HepG2 (cell line): ENCODE measurements at regions not wholly inside any gene's neighbourhood (a gene's known extent, or its start where the extent isn't known, plus 50 kb on each side); places are given as distances from the start of the nearest gene placed in this dataset.

Source experiments
- ATAC-seq: fragments of 200-7000 bp; cut with Tn5 transposase; 3 replicates; pipeline ENCODE4 v1.9.1; 2020; ENCODE audit warnings: mild to moderate bottlenecking, moderate library complexity
- BruUV-seq: library from RNA; stranded (reverse); fragments of 400-500 nt; replicated peaks from 2 replicates; lab custom pipeline; 2021; lab: Mats Ljungman, UMichigan
- CTCF ChIA-PET: fragments of 300-600 bp; formaldehyde crosslinking; extraction: SDS; loops from one replicate; lab custom pipeline; 2021; ENCODE audit warnings: low total read pairs, inconsistent platforms, low intra/inter-chr PET ratio; lab: Yijun Ruan, JAX
- POLR2A ChIA-PET: fragments of 350-600 bp; sonication (Branson Sonifier 250); formaldehyde crosslinking; loops from one replicate; lab custom pipeline; 2020; ENCODE audit warnings: antibody characterized with exemption, inconsistent platforms; lab: Yijun Ruan, JAX
- DNase-seq: peaks from one replicate; pipeline ENCODE4 v3.0.0-alpha.2; 2015; ENCODE audit warnings: low spot score
- FAIRE-seq: peaks from 3 replicates; lab custom pipeline; 2011; peaks lifted over from hg19 to GRCh38; lab: Jason Lieb, UNC
- H2AFZ ChIP-seq: one replicate; pipeline ENCODE4 v1.6.1; 2011; ENCODE audit warnings: low read length, inconsistent platforms
- H3K27ac ChIP-seq: fragments of 300-600 bp; 3 replicates; pipeline ENCODE4 v1.8.0; 2011; ENCODE audit warnings: mixed run types, mild to moderate bottlenecking, mixed read lengths, low read length, inconsistent platforms; ENCODE audit not compliant: insufficient read depth; ENCODE audit errors: extremely low read length
- H3K27me3 ChIP-seq, 2 experiments: fragments of 200-600 bp in 1 of 2; 2 replicates in 1 of 2; 3 replicates in 1 of 2; pipeline versions ENCODE4 v1.6.0 to v1.8.0; 2011; ENCODE audit warnings: low read length in 2 of 2, mild to moderate bottlenecking in 2 of 2, moderate library complexity in 2 of 2, inconsistent platforms in 1 of 2; ENCODE audit not compliant: insufficient read depth in 2 of 2, control insufficient read depth in 1 of 2
- H3K36me3 ChIP-seq, 2 experiments: fragments of 200-600 bp in 1 of 2; replicated peaks in 1 of 2; 2 replicates in 1 of 2; 3 replicates in 1 of 2; pipeline versions ENCODE4 v1.5.1 to v1.8.0; 2011; ENCODE audit warnings: low read length in 2 of 2, inconsistent platforms in 1 of 2; ENCODE audit not compliant: insufficient read depth in 2 of 2, control insufficient read depth in 1 of 2
- H3K4me1 ChIP-seq: 2 replicates; pipeline ENCODE4 v1.5.1; 2012; ENCODE audit warnings: low read length, inconsistent platforms; ENCODE audit not compliant: insufficient read depth
- H3K4me2 ChIP-seq: 2 replicates; pipeline ENCODE4 v1.6.0; 2011; ENCODE audit warnings: low read depth, low read length, inconsistent platforms
- H3K4me3 ChIP-seq, 3 experiments: fragments of 200-600 bp in 1 of 3; sonication (generic), shearing (Covaris generic) in 1 of 3; replicated peaks in 1 of 3; 2 replicates each; pipeline ENCODE4 v1.5.1; 2011 to 2016; ENCODE audit warnings: low read length in 3 of 3, inconsistent platforms in 2 of 3, low read depth in 2 of 3, mild to moderate bottlenecking in 2 of 3, control low read depth in 1 of 3, mixed read lengths in 1 of 3; ENCODE audit not compliant: insufficient read depth in 1 of 3
- H3K79me2 ChIP-seq: one replicate; pipeline ENCODE4 v1.6.1; 2011; ENCODE audit warnings: low read length, inconsistent platforms; ENCODE audit not compliant: insufficient read depth
- H3K9ac ChIP-seq: 2 replicates; pipeline ENCODE4 v1.6.0; 2011; ENCODE audit warnings: mild to moderate bottlenecking, low read depth, low read length, inconsistent platforms; ENCODE audit not compliant: insufficient read depth
- H3K9me3 ChIP-seq: 2 replicates; pipeline ENCODE4 v1.5.1; 2012; ENCODE audit warnings: mild to moderate bottlenecking, low read length
- H4K20me1 ChIP-seq: 2 replicates; pipeline ENCODE4 v1.6.0; 2011; ENCODE audit warnings: inconsistent platforms, mild to moderate bottlenecking, low read length, moderate library complexity; ENCODE audit not compliant: insufficient read depth
- ARNT2 ChIP-seq: sonication (generic); formaldehyde crosslinking; IDR thresholded peaks from 2 replicates; pipeline ENCODE4 v1.8.0; 2022; ENCODE audit warnings: mild to moderate bottlenecking, low read depth, missing genetic modification reagents, moderate library complexity
- BRCA1 ChIP-seq: sonication (generic); formaldehyde crosslinking; IDR thresholded peaks from 2 replicates; pipeline ENCODE4 v1.4.0; 2020; ENCODE audit warnings: missing genetic modification reagents
- HCFC1 ChIP-seq: fragments of 150-350 bp; IDR thresholded peaks from 2 replicates; pipeline ENCODE4 v1.6.1; 2014; ENCODE audit warnings: low read depth, low read length
- HES4 ChIP-seq: sonication (generic); formaldehyde crosslinking; IDR thresholded peaks from 2 replicates; pipeline ENCODE4 v1.9.0; 2021; ENCODE audit warnings: mild to moderate bottlenecking, missing genetic modification reagents, borderline replicate concordance
- KDM2A ChIP-seq: sonication (generic); formaldehyde crosslinking; IDR thresholded peaks from 2 replicates; pipeline ENCODE4 v1.4.0; 2020; ENCODE audit warnings: low read depth, missing genetic modification reagents, borderline replicate concordance
- KDM5B ChIP-seq: sonication (generic); formaldehyde crosslinking; IDR thresholded peaks from 2 replicates; pipeline ENCODE4 v1.4.0; 2020; ENCODE audit warnings: missing genetic modification reagents, mild to moderate bottlenecking, borderline replicate concordance
- MAFG ChIP-seq: sonication (generic); formaldehyde crosslinking; IDR thresholded peaks from 2 replicates; pipeline ENCODE4 v1.5.1; 2020; ENCODE audit warnings: mild to moderate bottlenecking, missing genetic modification reagents
- MEIS1 ChIP-seq: sonication (generic); formaldehyde crosslinking; IDR thresholded peaks from 2 replicates; pipeline ENCODE4 v1.9.0; 2021; ENCODE audit warnings: mild to moderate bottlenecking, missing genetic modification reagents, moderate library complexity, borderline replicate concordance
- MNT ChIP-seq: fragments of 450-650 bp; IDR thresholded peaks from 2 replicates; pipeline ENCODE4 v1.6.1; 2016
- SP140L ChIP-seq: sonication (generic); formaldehyde crosslinking; IDR thresholded peaks from 2 replicates; pipeline ENCODE4 v1.4.0; 2020; ENCODE audit warnings: missing genetic modification reagents, borderline replicate concordance
- ZMYM3 ChIP-seq: sonication (generic); formaldehyde crosslinking; IDR thresholded peaks from 2 replicates; pipeline ENCODE4 v1.5.1; 2020; ENCODE audit warnings: mild to moderate bottlenecking, missing genetic modification reagents
- ZNF431 ChIP-seq: sonication (generic); formaldehyde crosslinking; IDR thresholded peaks from 2 replicates; pipeline ENCODE4 v1.9.0; 2022; ENCODE audit warnings: missing genetic modification reagents, low read depth, mild to moderate bottlenecking, borderline replicate concordance
- ZNF614 ChIP-seq: IDR thresholded peaks from 2 replicates; pipeline ENCODE4 v1.6.1; 2018; ENCODE audit warnings: missing biosample characterization, missing genetic modification reagents, inconsistent platforms, borderline replicate concordance
- ZSCAN20 ChIP-seq: sonication (generic); formaldehyde crosslinking; IDR thresholded peaks from 2 replicates; pipeline ENCODE4 v1.4.0; 2020; ENCODE audit warnings: missing genetic modification reagents, mild to moderate bottlenecking, borderline replicate concordance
- WGBS: methylation state at CpG from one replicate; pipeline ENCODE4 v1.1.6; 2017; ENCODE audit warnings: low lambda C conversion rate; 5-methylcytosine and 5-hydroxymethylcytosine counted together
- in situ Hi-C: cut with HindIII; loops from 2 replicates; pipeline ENCODE4 v1.10.0; 2017; ENCODE audit warnings: low pct_unique_long_range_greater_than_20kb; ENCODE audit not compliant: extremely low pct_ligation_motif_present
- intact Hi-C: fragments of 100-400 bp; cut with micrococcal nuclease; formaldehyde crosslinking; loops from one replicate; pipeline ENCODE4 v1.10.0; 2022; ENCODE audit not compliant: unreplicated experiment

DNA sequence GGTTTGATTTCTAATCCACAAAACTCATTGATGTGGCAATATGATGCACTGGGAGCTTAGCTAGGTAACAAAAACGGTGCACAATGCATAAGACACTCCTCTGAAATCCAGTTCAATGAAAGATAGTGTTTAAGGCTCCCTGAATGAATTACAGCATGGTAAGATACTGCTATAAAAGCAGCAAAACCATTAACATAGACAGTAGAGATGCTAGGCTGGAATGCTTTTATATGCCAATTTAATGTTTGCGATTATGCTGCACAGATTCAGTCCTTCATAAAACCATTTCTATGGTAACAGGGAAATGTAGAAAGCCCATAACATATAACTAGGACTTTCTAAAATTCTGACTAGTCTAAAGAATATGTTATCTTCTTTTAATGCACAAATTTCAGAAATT is 180.8 kb upstream of the NUDT12 start:
- ATAC-seq (no peak), DNase-seq (no peak), FAIRE-seq (no peak)
- no TSS peak for BruUV-seq
- H3K9ac ChIP-seq = no peak overlapping the region
- H3K4me2 ChIP-seq = no peak overlapping the region
- no peak overlapping the region for H3K4me3 ChIP-seq
- POLR2A ChIA-PET = no interaction called here
- H3K27me3 ChIP-seq = no peaks in the 10 kb centered on the region
- TF ChIP-seq BRCA1 (CRISPR knock-in tag) (no peak), MEIS1 (no peak), KDM5B (CRISPR knock-in tag) (no peak), ZSCAN20 (CRISPR knock-in tag) (no peak), KDM2A (CRISPR knock-in tag) (no peak), ZMYM3 (no peak), ARNT2 (no peak), SP140L (CRISPR knock-in tag) (no peak), MNT (no peak), HES4 (CRISPR knock-in tag) (no peak), ZNF431 (no peak), HCFC1 (no peak), ZNF614 (CRISPR knock-in tag) (no peak), MAFG (CRISPR knock-in tag) (no peak)
- H3K4me1 ChIP-seq = no peaks in the 10 kb centered on the region
- no peaks in the 10 kb centered on the region for H3K9me3 ChIP-seq
- intact Hi-C loops (no loop called here), in situ Hi-C loops (no loop called here)
- WGBS = 24% methylated on average over 2 of the region's 2 CpGs
- no peaks in the 10 kb centered on the region for H4K20me1 ChIP-seq
- CTCF ChIA-PET = no interaction called here
- no peak overlapping the region for H3K27ac ChIP-seq
- H2AFZ ChIP-seq = no peak overlapping the region
- H3K79me2 ChIP-seq = no peaks in the 10 kb centered on the region
- H3K36me3 ChIP-seq = no peaks in the 10 kb centered on the region
